ENCODE measurements at regions not wholly inside any gene's neighbourhood (a gene's known extent, or its start where the extent isn't known, plus 50 kb on each side); places are given as distances from the start of the nearest gene placed in this dataset.
A peak's percentile ranks its signal among the peaks of the same experiment; 100 is the strongest.

GRCh38 chr5:115460472-115460871, 84.1 kb downstream of the FEM1C start:
- Histone ChIP-seq H3K4me1 (ENCODE audit: insufficient read depth, low read length) (peaks cover 51% of the 10 kb centered on the region), H3K27ac (ENCODE audit: low read length) (peak overlapping the region; percentile 99), H3K79me2 (ENCODE audit: low read length) (no peaks in the 10 kb centered on the region), H3K27me3 (ENCODE audit: low read length) (no peaks in the 10 kb centered on the region), H3F3A (ENCODE audit: low read length, unreplicated experiment) (peaks cover 20% of the 10 kb centered on the region), H3K36me3 (ENCODE audit: low read depth, low read length) (no peaks in the 10 kb centered on the region), H3K4me2 (ENCODE audit: low read length) (peak overlapping the region; percentile 83), H3K9ac (ENCODE audit: low read length) (peak overlapping the region; percentile 92), H4K20me1 (ENCODE audit: low read length) (no peaks in the 10 kb centered on the region), H3K4me3 (ENCODE audit: low read length) (peak overlapping the region; percentile 55), H3K9me2 (replicated peaks; ENCODE audit: low read length) (no peaks in the 10 kb centered on the region), H2AFZ (ENCODE audit: low read length) (no peak overlapping the region), H3K9me3 (ENCODE audit: low read length) (no peaks in the 10 kb centered on the region)
- ATAC-seq, result peak; percentile 72
- ChIA-PET POLR2A (ENCODE audit: unreplicated experiment) (interaction anchor here (0.5 to 0.7 kb wide), 7 partner anchors 37 to 91 kb away, joined by 3 to 13 read pairs (median 4); partner anchors contain the start of gene FEM1C), CTCF (interaction anchor here (0.5 to 1.0 kb wide), 2 partner anchors 83 to 111 kb away, joined by 3 read pairs; no protein-coding TSS in a partner anchor)
- intact Hi-C loops (cut with micrococcal nuclease), result loop anchor here (1.0 to 2.0 kb wide), 7 partner anchors 31 to 150 kb away; partner anchors contain the start of gene FEM1C
- DNase-seq, result peak; percentile 95
- BruUV-seq (replicated peaks), result no TSS peak
- TF ChIP-seq EZH2 (IDR thresholded peaks at IDR 0.05; ENCODE audit: low read length, unreplicated experiment) (no peak), EZH2phosphoT487 (IDR thresholded peaks at IDR 0.05; ENCODE audit: borderline replicate concordance, low read length) (no peak)
- TF ChIP-seq, protein P1, sequence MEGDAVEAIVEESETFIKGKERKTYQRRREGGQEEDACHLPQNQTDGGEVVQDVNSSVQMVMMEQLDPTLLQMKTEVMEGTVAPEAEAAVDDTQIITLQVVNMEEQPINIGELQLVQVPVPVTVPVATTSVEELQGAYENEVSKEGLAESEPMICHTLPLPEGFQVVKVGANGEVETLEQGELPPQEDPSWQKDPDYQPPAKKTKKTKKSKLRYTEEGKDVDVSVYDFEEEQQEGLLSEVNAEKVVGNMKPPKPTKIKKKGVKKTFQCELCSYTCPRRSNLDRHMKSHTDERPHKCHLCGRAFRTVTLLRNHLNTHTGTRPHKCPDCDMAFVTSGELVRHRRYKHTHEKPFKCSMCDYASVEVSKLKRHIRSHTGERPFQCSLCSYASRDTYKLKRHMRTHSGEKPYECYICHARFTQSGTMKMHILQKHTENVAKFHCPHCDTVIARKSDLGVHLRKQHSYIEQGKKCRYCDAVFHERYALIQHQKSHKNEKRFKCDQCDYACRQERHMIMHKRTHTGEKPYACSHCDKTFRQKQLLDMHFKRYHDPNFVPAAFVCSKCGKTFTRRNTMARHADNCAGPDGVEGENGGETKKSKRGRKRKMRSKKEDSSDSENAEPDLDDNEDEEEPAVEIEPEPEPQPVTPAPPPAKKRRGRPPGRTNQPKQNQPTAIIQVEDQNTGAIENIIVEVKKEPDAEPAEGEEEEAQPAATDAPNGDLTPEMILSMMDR (conservative IDR thresholded peaks at IDR 0.05; ENCODE audit: low read depth, low read length), result no peak

GRCh38 chr5:115459855-115460341, 84.7 kb downstream of the FEM1C start:
- CTCF ChIA-PET, result no interaction called here
- ATAC-seq (peak; percentile 26), DNase-seq (peak; percentile 63)
- H2AFZ ChIP-seq (ENCODE audit: low read length), result no peak overlapping the region
- H3K4me2 ChIP-seq (ENCODE audit: low read length), result peak overlapping the region; percentile 83
- TF ChIP-seq EZH2 (IDR thresholded peaks at IDR 0.05; ENCODE audit: low read length, unreplicated experiment) (no peak), EZH2phosphoT487 (IDR thresholded peaks at IDR 0.05; ENCODE audit: borderline replicate concordance, low read length) (no peak)
- TF ChIP-seq, protein P1 (conservative IDR thresholded peaks at IDR 0.05; ENCODE audit: low read depth, low read length), result no peak
- H3K9ac ChIP-seq (ENCODE audit: low read length), result peak overlapping the region; percentile 92
- H4K20me1 ChIP-seq (ENCODE audit: low read length), result no peaks in the 10 kb centered on the region
- no peaks in the 10 kb centered on the region for H3K27me3 ChIP-seq (ENCODE audit: low read length)
- no peaks in the 10 kb centered on the region for H3K9me2 ChIP-seq (replicated peaks; ENCODE audit: low read length)
- H3K4me1 ChIP-seq (ENCODE audit: insufficient read depth, low read length), result peaks cover 57% of the 10 kb centered on the region
- intact Hi-C loops (cut with micrococcal nuclease), result loop anchor here (1.0 to 2.0 kb wide), 7 partner anchors 31 to 149 kb away; partner anchors contain the start of gene FEM1C
- no peaks in the 10 kb centered on the region for H3K79me2 ChIP-seq (ENCODE audit: low read length)
- H3K9me3 ChIP-seq (ENCODE audit: low read length), result no peaks in the 10 kb centered on the region
- H3F3A ChIP-seq (ENCODE audit: low read length, unreplicated experiment), result peaks cover 20% of the 10 kb centered on the region
- peak overlapping the region; percentile 55 for H3K4me3 ChIP-seq (ENCODE audit: low read length)
- H3K27ac ChIP-seq (ENCODE audit: low read length), result peak overlapping the region; percentile 99
- no peaks in the 10 kb centered on the region for H3K36me3 ChIP-seq (ENCODE audit: low read depth, low read length)
- POLR2A ChIA-PET (ENCODE audit: unreplicated experiment), result interaction anchor here (0.7 kb wide), 3 partner anchors 57 to 91 kb away, joined by 3 to 7 read pairs (median 4); no protein-coding TSS in a partner anchor
- BruUV-seq (replicated peaks), result TSS peak; percentile 73

DNA sequence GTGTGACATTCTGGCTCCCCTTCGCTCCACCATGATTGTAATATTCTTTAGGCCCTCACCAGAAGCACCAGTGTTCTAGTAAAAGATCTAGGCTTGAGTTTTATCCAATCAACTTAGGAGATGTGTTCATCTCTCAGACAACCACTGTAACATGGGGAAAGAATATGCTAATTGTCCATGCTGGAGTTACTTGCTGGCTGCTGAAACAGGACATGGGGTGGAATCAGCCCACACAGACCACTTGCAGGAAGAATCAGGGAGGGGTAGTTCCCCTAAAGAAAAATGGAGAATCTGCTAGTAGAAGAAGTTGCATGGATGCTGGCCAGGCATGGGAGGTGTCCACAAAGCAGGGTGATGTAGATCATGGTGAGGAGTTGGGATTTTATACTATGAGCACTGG, 86.2 kb downstream of the FEM1C start:
- peaks cover 62% of the 10 kb centered on the region for H3K4me1 ChIP-seq (ENCODE audit: insufficient read depth, low read length)
- H3K27me3 ChIP-seq (ENCODE audit: low read length), result no peaks in the 10 kb centered on the region
- intact Hi-C loops (cut with micrococcal nuclease), result no loop called here
- no peaks in the 10 kb centered on the region for H3K9me3 ChIP-seq (ENCODE audit: low read length)
- ATAC-seq (no peak), DNase-seq (no peak)
- H3K9me2 ChIP-seq (replicated peaks; ENCODE audit: low read length), result no peaks in the 10 kb centered on the region
- no peak overlapping the region for H3K27ac ChIP-seq (ENCODE audit: low read length)
- H3K36me3 ChIP-seq (ENCODE audit: low read depth, low read length), result no peaks in the 10 kb centered on the region
- POLR2A ChIA-PET (ENCODE audit: unreplicated experiment), result no interaction called here
- H2AFZ ChIP-seq (ENCODE audit: low read length), result no peak overlapping the region
- CTCF ChIA-PET, result no interaction called here
- no peak for TF ChIP-seq EZH2phosphoT487 (IDR thresholded peaks at IDR 0.05; ENCODE audit: borderline replicate concordance, low read length)
- TF ChIP-seq, protein P1 (conservative IDR thresholded peaks at IDR 0.05; ENCODE audit: low read depth, low read length), result no peak
- no peak for TF ChIP-seq EZH2 (IDR thresholded peaks at IDR 0.05; ENCODE audit: low read length, unreplicated experiment)
- H3F3A ChIP-seq (ENCODE audit: low read length, unreplicated experiment), result peaks cover 20% of the 10 kb centered on the region
- BruUV-seq (replicated peaks), result no TSS peak
- H3K4me2 ChIP-seq (ENCODE audit: low read length), result no peak overlapping the region
- H3K79me2 ChIP-seq (ENCODE audit: low read length), result no peaks in the 10 kb centered on the region
- H4K20me1 ChIP-seq (ENCODE audit: low read length), result no peaks in the 10 kb centered on the region
- no peak overlapping the region for H3K4me3 ChIP-seq (ENCODE audit: low read length)
- no peak overlapping the region for H3K9ac ChIP-seq (ENCODE audit: low read length)
